ENCODE measurements at regions not wholly inside any gene's neighbourhood (a gene's known extent, or its start where the extent isn't known, plus 50 kb on each side); places are given as distances from the start of the nearest gene placed in this dataset.

GRCh38 chr3:72427624-72428023 lies 420.6 kb downstream of the SHQ1 start:
- peaks cover 0 to 4% of the 10 kb centered on the region in 2 experiments; a peak in 2 of 4 replicates for H3K4me1 ChIP-seq (ENCODE audit: control insufficient read depth in 1 of 2, insufficient read depth in 2 of 2, low read depth in 1 of 2, low read length in 1 of 2)
- H3K9ac ChIP-seq: no peak overlapping the region
- WGBS (ENCODE audit: low lambda C conversion rate): 93% methylated on average over 6 of the region's 6 CpGs
- ChIA-PET POLR2A (no interaction called here), CTCF (interaction anchor here (1.7 kb wide), 1 partner anchor 14 kb away, joined by 4 read pairs; no protein-coding TSS in a partner anchor)
- H3K9me2 ChIP-seq: no peaks in the 10 kb centered on the region
- H3K4me3 ChIP-seq (ENCODE audit: low read depth in 2 of 2, low read length in 1 of 2): no peak overlapping the region
- H4K20me1 ChIP-seq (ENCODE audit: insufficient read depth): peaks cover 90% of the 10 kb centered on the region
- no peak overlapping the region for H3K4me2 ChIP-seq
- no peak for TF ChIP-seq TAF1 (IDR thresholded peaks at IDR 0.05; ENCODE audit: borderline replicate concordance, low read depth, low read length)
- no peak for TF ChIP-seq FOXM1 (IDR thresholded peaks at IDR 0.05; ENCODE audit: low read depth)
- no peak for TF ChIP-seq SMC3 (IDR thresholded peaks at IDR 0.05; ENCODE audit: low read depth, low read length)
- TF ChIP-seq NRF1 (IDR thresholded peaks at IDR 0.05; ENCODE audit: low read depth, low read length): no peak
- TF ChIP-seq RAD21 (IDR thresholded peaks at IDR 0.05; ENCODE audit: low read length): no peak
- no peak for TF ChIP-seq USF1 (IDR thresholded peaks at IDR 0.05; ENCODE audit: borderline replicate concordance, low read depth)
- no peak for TF ChIP-seq ELF1 (IDR thresholded peaks at IDR 0.05)
- TF ChIP-seq ZBTB33 (IDR thresholded peaks at IDR 0.05; ENCODE audit: borderline replicate concordance, low read depth): no peak
- TF ChIP-seq GATA2 (CRISPR knock-in tag; IDR thresholded peaks at IDR 0.05): no peak
- peaks cover 91% of the 10 kb centered on the region for H3K79me2 ChIP-seq (ENCODE audit: insufficient read depth)
- H2AFZ ChIP-seq (ENCODE audit: low read depth): no peak overlapping the region
- H3K27me3 ChIP-seq (ENCODE audit: insufficient read depth): no peaks in the 10 kb centered on the region
- H3K9me3 ChIP-seq: peaks cover under 1% of the 10 kb centered on the region; the same call in 1 of the 2 replicates
- DNase-seq: no peak
- H3K36me3 ChIP-seq (replicated peaks in 1 of 2; ENCODE audit: control insufficient read depth in 1 of 2, insufficient read depth in 2 of 2, low read length in 1 of 2): peaks cover 0 to 5% of the 10 kb centered on the region in 2 experiments
- H3K27ac ChIP-seq (ENCODE audit: low read depth in 2 of 2, low read length in 1 of 2): no peak overlapping the region
- H3F3A ChIP-seq (replicated peaks; ENCODE audit: insufficient read depth): no peaks in the 10 kb centered on the region

- no peak for TF ChIP-seq MXI1 (IDR thresholded peaks at IDR 0.05; ENCODE audit: low read depth, low read length)
- TF ChIP-seq RXRA (IDR thresholded peaks at IDR 0.05; ENCODE audit: borderline replicate concordance, low read depth): no peak
- no peak for TF ChIP-seq ELF1 (IDR thresholded peaks at IDR 0.05)
- no peak for TF ChIP-seq MAX (IDR thresholded peaks at IDR 0.05; ENCODE audit: low read depth)
- TF ChIP-seq FOSL2 (IDR thresholded peaks at IDR 0.05; ENCODE audit: borderline replicate concordance, low read depth): no peak
- TF ChIP-seq SMC3 (IDR thresholded peaks at IDR 0.05; ENCODE audit: low read depth, low read length): no peak
- TF ChIP-seq PBX3 (IDR thresholded peaks at IDR 0.05): no peak
- no peak for TF ChIP-seq GABPA (IDR thresholded peaks at IDR 0.05; ENCODE audit: low read depth)
- no peak for TF ChIP-seq POLR2AphosphoS5 (IDR thresholded peaks at IDR 0.05; ENCODE audit: low read depth, low read length)
- no peak for TF ChIP-seq SIN3A (IDR thresholded peaks at IDR 0.05; ENCODE audit: borderline replicate concordance, low read depth, low read length)
- no peak for TF ChIP-seq TCF12 (IDR thresholded peaks at IDR 0.05)
- no peak for TF ChIP-seq EZH2phosphoT487 (IDR thresholded peaks at IDR 0.05; ENCODE audit: borderline replicate concordance, low read depth)
- ChIA-PET CTCF (interaction anchor here (1.2 to 1.3 kb wide), 2 partner anchors 21 to 697 kb away, joined by 4 to 7 read pairs; no protein-coding TSS in a partner anchor), POLR2A (no interaction called here)
- no peaks in the 10 kb centered on the region for H3K27me3 ChIP-seq (ENCODE audit: insufficient read depth)
- H3K79me2 ChIP-seq (ENCODE audit: insufficient read depth): peaks cover 91% of the 10 kb centered on the region
- no peak for DNase-seq
- no peak overlapping the region for H3K27ac ChIP-seq (ENCODE audit: low read depth in 2 of 2, low read length in 1 of 2)
- no peak overlapping the region for H3K4me2 ChIP-seq
- peaks cover 9% of the 10 kb centered on the region; the same call in 1 of the 2 replicates for H3K9me3 ChIP-seq
- H3F3A ChIP-seq (replicated peaks; ENCODE audit: insufficient read depth): no peaks in the 10 kb centered on the region
- H3K9ac ChIP-seq: no peak overlapping the region
- WGBS (ENCODE audit: low lambda C conversion rate): 92% methylated on average over 2 of the region's 2 CpGs
- H3K4me1 ChIP-seq (ENCODE audit: control insufficient read depth in 1 of 2, insufficient read depth in 2 of 2, low read depth in 1 of 2, low read length in 1 of 2): peaks cover 0 to 4% of the 10 kb centered on the region in 2 experiments; a peak in 2 of 4 replicates
- H3K9me2 ChIP-seq: no peaks in the 10 kb centered on the region
- H4K20me1 ChIP-seq (ENCODE audit: insufficient read depth): peaks cover 82% of the 10 kb centered on the region
- no peak overlapping the region for H2AFZ ChIP-seq (ENCODE audit: low read depth)
- no peak overlapping the region for H3K4me3 ChIP-seq (ENCODE audit: low read depth in 2 of 2, low read length in 1 of 2)
- peaks cover 0 to 5% of the 10 kb centered on the region in 2 experiments for H3K36me3 ChIP-seq (replicated peaks in 1 of 2; ENCODE audit: control insufficient read depth in 1 of 2, insufficient read depth in 2 of 2, low read length in 1 of 2)
Observed at GRCh38 chr3:72426618-72427397, 421.4 kb downstream of the SHQ1 start.
